Daoy (cell line): ENCODE measurements at regions not wholly inside any gene's neighbourhood (a gene's known extent, or its start where the extent isn't known, plus 50 kb on each side); places are given as distances from the start of the nearest gene placed in this dataset.

Source experiments
- DNase-seq: peaks from one replicate; pipeline ENCODE4 v3.0.0-alpha.2; 2015; ENCODE audit warnings: low read depth

DNA sequence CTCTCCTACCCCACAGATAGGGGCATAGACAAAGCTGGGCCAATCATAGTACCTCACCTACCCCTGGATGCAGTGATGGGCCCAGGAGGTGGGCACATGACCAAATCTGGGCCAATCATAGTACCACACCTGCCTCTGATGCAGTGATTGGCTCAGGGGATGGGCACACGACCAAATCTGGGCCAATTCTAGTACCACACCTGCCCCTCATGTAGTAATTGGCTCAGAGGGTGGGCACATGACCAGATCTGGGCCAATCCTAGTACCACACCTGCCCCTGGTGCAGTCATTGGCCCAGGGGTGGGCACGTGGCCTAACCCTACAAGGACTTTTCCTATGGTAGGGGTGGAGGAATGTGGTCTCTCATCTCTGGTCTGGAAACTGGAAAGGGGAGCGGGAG is 56.9 kb upstream of the MEF2A start:
- no peak for DNase-seq

DNA sequence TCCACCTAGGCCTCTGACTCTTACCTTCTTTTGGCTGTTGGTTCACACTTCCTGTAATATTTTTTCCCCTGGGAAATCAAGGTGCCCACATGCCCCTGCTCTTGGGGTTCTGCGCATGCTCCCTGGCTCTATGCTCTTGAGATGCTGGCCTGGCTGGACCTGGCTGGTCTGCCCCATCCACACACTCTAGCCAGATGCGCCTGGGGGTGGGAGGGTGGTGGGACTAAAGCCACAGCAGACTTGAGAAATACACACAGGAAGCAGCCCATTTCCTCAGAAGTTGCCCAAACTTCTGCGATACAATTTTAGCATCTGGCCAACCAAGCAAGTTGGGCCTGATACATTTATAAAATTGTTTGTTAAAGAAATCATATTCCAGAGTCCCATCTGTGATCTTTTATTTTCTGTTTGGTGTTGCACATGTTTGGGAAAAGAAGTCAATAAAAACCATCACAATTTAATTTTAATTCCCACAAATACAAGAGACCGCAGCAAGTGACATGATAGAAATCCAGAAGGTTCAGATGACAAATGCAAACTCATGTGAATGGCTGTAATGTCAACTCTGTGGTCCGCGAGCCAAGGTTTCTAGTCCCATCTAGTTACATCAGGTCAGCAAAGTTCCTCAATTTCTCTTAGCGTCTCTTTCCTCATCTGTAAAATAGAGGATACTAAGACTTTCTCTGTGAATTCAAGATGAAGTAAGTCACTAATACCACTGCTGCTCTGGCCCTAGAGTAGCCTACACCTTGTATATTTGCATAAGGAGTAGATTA is 55.9 kb upstream of the MEF2A start:
- no peak for DNase-seq

DNA sequence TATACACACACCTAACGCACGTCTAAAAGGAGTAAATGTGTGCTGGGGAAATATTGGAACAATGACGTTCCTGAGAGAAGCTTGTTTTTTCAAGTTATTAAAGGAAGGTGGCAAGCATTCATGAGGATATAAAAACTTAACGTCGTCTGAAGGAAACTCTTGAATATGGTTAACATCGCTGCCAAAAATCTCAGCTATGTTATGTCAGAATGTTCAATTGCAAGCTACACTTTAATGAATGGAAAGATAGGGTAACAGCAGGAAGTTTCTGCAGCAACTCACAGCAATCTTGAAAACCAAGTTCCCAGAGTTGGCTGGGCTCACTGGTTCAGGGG is 54.3 kb upstream of the MEF2A start:
- DNase-seq, result no peak

DNA sequence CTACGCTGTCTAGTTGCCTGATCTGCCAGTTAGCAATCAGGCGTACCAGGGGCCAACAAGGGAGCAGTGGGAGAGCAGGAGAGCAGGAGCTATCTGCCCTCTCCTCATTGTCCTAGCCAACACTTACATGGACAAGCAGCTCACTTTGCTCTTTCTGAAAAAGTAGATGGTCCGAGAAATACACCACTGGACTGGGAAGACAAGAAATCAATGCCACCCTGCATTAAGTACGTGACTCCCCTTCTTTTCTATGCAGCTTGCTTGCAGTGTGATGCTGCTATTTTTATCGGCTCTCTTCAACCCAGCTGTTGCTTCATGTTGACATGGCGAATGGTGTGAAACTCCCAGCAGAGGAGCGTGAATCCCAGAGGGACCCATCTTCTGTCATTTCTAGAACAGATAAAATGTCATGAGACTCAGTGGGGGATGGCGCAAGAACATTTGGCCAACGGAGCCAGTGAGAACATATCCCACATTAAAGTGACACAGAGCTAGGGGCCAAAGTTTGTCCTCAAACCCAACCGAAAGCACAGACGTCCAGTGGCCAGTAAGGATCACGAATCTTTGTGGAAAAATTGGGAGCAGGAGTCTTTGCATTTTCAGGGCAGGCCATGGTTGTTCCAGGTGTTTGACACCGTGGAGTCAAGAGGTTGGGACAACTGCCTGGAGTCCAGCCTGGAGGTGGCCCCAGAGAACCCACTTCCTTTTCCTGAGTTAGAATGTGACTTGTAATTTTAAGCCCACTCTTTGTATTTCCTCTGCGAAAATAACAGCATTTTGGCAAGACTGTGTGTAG is 53.7 kb upstream of the MEF2A start:
- DNase-seq, result no peak

DNA sequence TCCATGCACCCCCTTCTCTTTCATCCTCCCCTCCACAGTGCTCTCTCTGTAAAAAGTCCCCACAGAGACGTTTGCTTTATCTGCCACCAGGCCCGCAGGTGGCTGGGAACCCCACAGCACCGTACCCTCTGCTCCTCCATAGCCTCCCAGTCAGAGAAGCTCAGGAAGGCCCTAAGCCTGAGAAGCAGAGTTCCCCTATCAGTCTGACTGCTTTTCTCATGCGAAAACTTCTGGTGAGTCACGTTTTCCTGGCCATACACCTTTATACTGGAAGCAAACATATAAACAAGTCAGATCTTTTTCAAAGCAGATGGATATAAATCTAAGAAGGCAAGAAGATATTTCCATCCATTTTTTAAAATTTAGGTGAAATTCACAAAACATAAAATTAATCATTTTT is 51.5 kb upstream of the MEF2A start:
- no peak for DNase-seq
